ENCODE measurements at regions not wholly inside any gene's neighbourhood (a gene's known extent, or its start where the extent isn't known, plus 50 kb on each side); places are given as distances from the start of the nearest gene placed in this dataset.
"Not testable (repeated sequence)": the region's sequence is repeated elsewhere in the genome, so short reads cannot be mapped to it uniquely, and the experiment has no call there.

- no peak overlapping the region for H3K4me3 ChIP-seq (ENCODE audit: extremely low read depth, insufficient read depth, low read length, poor library complexity, severe bottlenecking)
- H3K36me3 ChIP-seq (ENCODE audit: control insufficient read depth, insufficient read depth, low read length), result no peaks in the 10 kb centered on the region
- H3K4me1 ChIP-seq (ENCODE audit: control insufficient read depth, insufficient read depth, low read length, poor library complexity, severe bottlenecking), result peaks cover 13% of the 10 kb centered on the region
- WGBS, 2 experiments (ENCODE audit: insufficient coverage in 2 of 2), result no CpG with 5 or more reads among the region's 2 CpGs
- peak overlapping the region; percentile 25 for H3K27ac ChIP-seq (ENCODE audit: low read depth, low read length, severe bottlenecking)
- no peaks in the 10 kb centered on the region for H3K9me3 ChIP-seq (ENCODE audit: control insufficient read depth, low read length)
Measured at GRCh38 chr16:52113533-52114183, 433.3 kb downstream of the TOX3 start.

GRCh38 chr16:52104993-52105392 lies 441.9 kb downstream of the TOX3 start:
- not testable (repeated sequence) for H3K27ac ChIP-seq (ENCODE audit: low read depth, low read length, severe bottlenecking); H3K4me1 ChIP-seq (ENCODE audit: control insufficient read depth, insufficient read depth, low read length, poor library complexity, severe bottlenecking); H3K4me3 ChIP-seq (ENCODE audit: extremely low read depth, insufficient read depth, low read length, poor library complexity, severe bottlenecking); H3K9me3 ChIP-seq (ENCODE audit: control insufficient read depth, low read length); H3K36me3 ChIP-seq (ENCODE audit: control insufficient read depth, insufficient read depth, low read length)
- 93 to 96% methylated on average over 3 of the region's 4 CpGs for WGBS, 2 experiments (ENCODE audit: insufficient coverage in 2 of 2)

- H3K36me3 ChIP-seq (ENCODE audit: control insufficient read depth, insufficient read depth, low read length), result no peaks in the 10 kb centered on the region
- 80% methylated on average over 1 of the region's 1 CpG; no CpG with 5 or more reads in 1 of the 2 experiments for WGBS, 2 experiments (ENCODE audit: insufficient coverage in 2 of 2)
- H3K4me1 ChIP-seq (ENCODE audit: control insufficient read depth, insufficient read depth, low read length, poor library complexity, severe bottlenecking), result no peaks in the 10 kb centered on the region
- H3K27ac ChIP-seq (ENCODE audit: low read depth, low read length, severe bottlenecking), result no peak overlapping the region
- H3K9me3 ChIP-seq (ENCODE audit: control insufficient read depth, low read length), result no peaks in the 10 kb centered on the region
- H3K4me3 ChIP-seq (ENCODE audit: extremely low read depth, insufficient read depth, low read length, poor library complexity, severe bottlenecking), result no peak overlapping the region
Measured at GRCh38 chr16:52103791-52104190, 443.2 kb downstream of the TOX3 start.

GRCh38 chr16:52101246-52101645 lies 445.7 kb downstream of the TOX3 start:
- Histone ChIP-seq H3K4me3 (ENCODE audit: extremely low read depth, insufficient read depth, low read length, poor library complexity, severe bottlenecking) (no peak overlapping the region), H3K4me1 (ENCODE audit: control insufficient read depth, insufficient read depth, low read length, poor library complexity, severe bottlenecking) (no peaks in the 10 kb centered on the region), H3K9me3 (ENCODE audit: control insufficient read depth, low read length) (no peaks in the 10 kb centered on the region), H3K36me3 (ENCODE audit: control insufficient read depth, insufficient read depth, low read length) (no peaks in the 10 kb centered on the region), H3K27ac (ENCODE audit: low read depth, low read length, severe bottlenecking) (no peak overlapping the region)
- 95% methylated on average over 3 of the region's 3 CpGs; no CpG with 5 or more reads in 1 of the 2 experiments for WGBS, 2 experiments (ENCODE audit: insufficient coverage in 2 of 2)

GRCh38 chr16:52099382-52099781 lies 447.6 kb downstream of the TOX3 start:
- Histone ChIP-seq H3K4me3 (ENCODE audit: extremely low read depth, insufficient read depth, low read length, poor library complexity, severe bottlenecking) (no peak overlapping the region), H3K27ac (ENCODE audit: low read depth, low read length, severe bottlenecking) (no peak overlapping the region), H3K4me1 (ENCODE audit: control insufficient read depth, insufficient read depth, low read length, poor library complexity, severe bottlenecking) (no peaks in the 10 kb centered on the region), H3K36me3 (ENCODE audit: control insufficient read depth, insufficient read depth, low read length) (no peaks in the 10 kb centered on the region), H3K9me3 (ENCODE audit: control insufficient read depth, low read length) (no peaks in the 10 kb centered on the region)
- 100% methylated on average over 1 of the region's 2 CpGs; no CpG with 5 or more reads in 1 of the 2 experiments for WGBS, 2 experiments (ENCODE audit: insufficient coverage in 2 of 2)

GRCh38 chr16:52095471-52095870 lies 451.5 kb downstream of the TOX3 start:
- Histone ChIP-seq H3K9me3 (ENCODE audit: control insufficient read depth, low read length) (no peaks in the 10 kb centered on the region), H3K4me1 (ENCODE audit: control insufficient read depth, insufficient read depth, low read length, poor library complexity, severe bottlenecking) (no peaks in the 10 kb centered on the region), H3K4me3 (ENCODE audit: extremely low read depth, insufficient read depth, low read length, poor library complexity, severe bottlenecking) (no peak overlapping the region), H3K27ac (ENCODE audit: low read depth, low read length, severe bottlenecking) (no peak overlapping the region), H3K36me3 (ENCODE audit: control insufficient read depth, insufficient read depth, low read length) (no peaks in the 10 kb centered on the region)
- 67 to 96% methylated on average over 2 to 3 of the region's 3 CpGs for WGBS, 2 experiments (ENCODE audit: insufficient coverage in 2 of 2)

- no peaks in the 10 kb centered on the region for H3K9me3 ChIP-seq (ENCODE audit: control insufficient read depth, low read length)
- H3K27ac ChIP-seq (ENCODE audit: low read depth, low read length, severe bottlenecking), result no peak overlapping the region
- no peaks in the 10 kb centered on the region for H3K4me1 ChIP-seq (ENCODE audit: control insufficient read depth, insufficient read depth, low read length, poor library complexity, severe bottlenecking)
- WGBS, 2 experiments (ENCODE audit: insufficient coverage in 2 of 2), result no CpG with 5 or more reads among the region's 3 CpGs
- no peaks in the 10 kb centered on the region for H3K36me3 ChIP-seq (ENCODE audit: control insufficient read depth, insufficient read depth, low read length)
- H3K4me3 ChIP-seq (ENCODE audit: extremely low read depth, insufficient read depth, low read length, poor library complexity, severe bottlenecking), result no peak overlapping the region
Measured at GRCh38 chr16:52092126-52092525, 454.8 kb downstream of the TOX3 start.

GRCh38 chr16:52090080-52090479 lies 456.9 kb downstream of the TOX3 start:
- Histone ChIP-seq H3K27ac (ENCODE audit: low read depth, low read length, severe bottlenecking) (no peak overlapping the region), H3K9me3 (ENCODE audit: control insufficient read depth, low read length) (no peaks in the 10 kb centered on the region), H3K4me3 (ENCODE audit: extremely low read depth, insufficient read depth, low read length, poor library complexity, severe bottlenecking) (no peak overlapping the region), H3K36me3 (ENCODE audit: control insufficient read depth, insufficient read depth, low read length) (no peaks in the 10 kb centered on the region), H3K4me1 (ENCODE audit: control insufficient read depth, insufficient read depth, low read length, poor library complexity, severe bottlenecking) (no peaks in the 10 kb centered on the region)

GRCh38 chr16:52089476-52089875 lies 457.5 kb downstream of the TOX3 start:
- Histone ChIP-seq H3K4me1 (ENCODE audit: control insufficient read depth, insufficient read depth, low read length, poor library complexity, severe bottlenecking) (no peaks in the 10 kb centered on the region), H3K9me3 (ENCODE audit: control insufficient read depth, low read length) (no peaks in the 10 kb centered on the region), H3K27ac (ENCODE audit: low read depth, low read length, severe bottlenecking) (no peak overlapping the region), H3K36me3 (ENCODE audit: control insufficient read depth, insufficient read depth, low read length) (no peaks in the 10 kb centered on the region), H3K4me3 (ENCODE audit: extremely low read depth, insufficient read depth, low read length, poor library complexity, severe bottlenecking) (no peak overlapping the region)
- WGBS, 2 experiments (ENCODE audit: insufficient coverage in 2 of 2), result 100% methylated on average over 1 of the region's 1 CpG; no CpG with 5 or more reads in 1 of the 2 experiments

GRCh38 chr16:52086901-52087300 lies 460.0 kb downstream of the TOX3 start:
- H3K4me3 ChIP-seq (ENCODE audit: extremely low read depth, insufficient read depth, low read length, poor library complexity, severe bottlenecking), result no peak overlapping the region
- no peaks in the 10 kb centered on the region for H3K9me3 ChIP-seq (ENCODE audit: control insufficient read depth, low read length)
- H3K4me1 ChIP-seq (ENCODE audit: control insufficient read depth, insufficient read depth, low read length, poor library complexity, severe bottlenecking), result no peaks in the 10 kb centered on the region
- WGBS, 2 experiments (ENCODE audit: insufficient coverage in 2 of 2), result no CpG with 5 or more reads among the region's 1 CpG
- no peak overlapping the region for H3K27ac ChIP-seq (ENCODE audit: low read depth, low read length, severe bottlenecking)
- no peaks in the 10 kb centered on the region for H3K36me3 ChIP-seq (ENCODE audit: control insufficient read depth, insufficient read depth, low read length)

GRCh38 chr16:52078716-52079655 lies 468.0 kb downstream of the TOX3 start:
- H3K4me3 ChIP-seq (ENCODE audit: extremely low read depth, insufficient read depth, low read length, poor library complexity, severe bottlenecking), result no peak overlapping the region
- no peaks in the 10 kb centered on the region for H3K9me3 ChIP-seq (ENCODE audit: control insufficient read depth, low read length)
- H3K4me1 ChIP-seq (ENCODE audit: control insufficient read depth, insufficient read depth, low read length, poor library complexity, severe bottlenecking), result no peaks in the 10 kb centered on the region
- no peaks in the 10 kb centered on the region for H3K36me3 ChIP-seq (ENCODE audit: control insufficient read depth, insufficient read depth, low read length)
- WGBS, 2 experiments (ENCODE audit: insufficient coverage in 2 of 2), result no CpG with 5 or more reads among the region's 3 CpGs
- H3K27ac ChIP-seq (ENCODE audit: low read depth, low read length, severe bottlenecking), result no peak overlapping the region

Measured in mesodermal cell (in vitro differentiated cells).